Nephron progenitor cell (in vitro differentiated cells): ENCODE measurements at regions not wholly inside any gene's neighbourhood (a gene's known extent, or its start where the extent isn't known, plus 50 kb on each side); places are given as distances from the start of the nearest gene placed in this dataset.

Experiments
- DNase-seq: peaks from one replicate; pipeline ENCODE4 v3.0.0; 2021
- H3K27ac Mint-ChIP-seq: 2 replicates; pipeline ENCODE4 v1.8.0; 2021; ENCODE audit warnings: mild to moderate bottlenecking, moderate library complexity, mixed read lengths
- H3K27me3 Mint-ChIP-seq: 2 replicates; pipeline ENCODE4 v1.8.0; 2021; ENCODE audit warnings: mild to moderate bottlenecking, low read depth, mixed read lengths; ENCODE audit not compliant: poor library complexity
- H3K36me3 Mint-ChIP-seq: 2 replicates; pipeline ENCODE4 v1.8.0; 2021; ENCODE audit warnings: low read depth, mixed read lengths
- H3K4me1 Mint-ChIP-seq: 2 replicates; pipeline ENCODE4 v1.8.0; 2021; ENCODE audit warnings: mixed read lengths
- H3K4me3 Mint-ChIP-seq: 2 replicates; pipeline ENCODE4 v1.8.0; 2021; ENCODE audit warnings: mild to moderate bottlenecking, moderate library complexity, mixed read lengths
- H3K9me3 Mint-ChIP-seq: 2 replicates; pipeline ENCODE4 v1.8.0; 2021; ENCODE audit warnings: mild to moderate bottlenecking, moderate library complexity, mixed read lengths
- TF ChIP-seq, protein P1 (sequence below): fragments of 200-600 bp; sonication (generic); IDR thresholded peaks from 2 replicates; pipeline ENCODE4 v1.5.0; 2021; ENCODE audit warnings: antibody characterized with exemption

DNA sequence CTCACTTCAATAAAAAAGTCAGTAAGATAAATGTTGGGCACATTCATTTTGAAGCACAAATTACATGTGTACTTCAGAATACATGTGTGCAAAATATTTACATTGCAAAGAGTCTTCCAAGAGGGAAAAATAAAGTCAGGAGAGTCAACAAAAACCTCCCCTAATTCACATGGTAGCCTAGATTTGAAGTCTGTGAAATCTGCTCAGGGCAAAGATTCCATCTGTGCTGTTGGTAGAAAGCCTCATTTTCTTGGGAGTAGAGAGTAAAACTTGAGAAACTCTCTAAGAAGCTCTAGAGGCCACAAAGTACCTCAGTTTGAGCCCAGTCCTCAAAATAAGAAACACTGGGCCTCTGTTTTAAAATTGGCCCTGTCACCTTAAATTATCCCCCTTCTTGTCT, 303.4 kb downstream of the RAB28 start:
- TF ChIP-seq, protein P1, sequence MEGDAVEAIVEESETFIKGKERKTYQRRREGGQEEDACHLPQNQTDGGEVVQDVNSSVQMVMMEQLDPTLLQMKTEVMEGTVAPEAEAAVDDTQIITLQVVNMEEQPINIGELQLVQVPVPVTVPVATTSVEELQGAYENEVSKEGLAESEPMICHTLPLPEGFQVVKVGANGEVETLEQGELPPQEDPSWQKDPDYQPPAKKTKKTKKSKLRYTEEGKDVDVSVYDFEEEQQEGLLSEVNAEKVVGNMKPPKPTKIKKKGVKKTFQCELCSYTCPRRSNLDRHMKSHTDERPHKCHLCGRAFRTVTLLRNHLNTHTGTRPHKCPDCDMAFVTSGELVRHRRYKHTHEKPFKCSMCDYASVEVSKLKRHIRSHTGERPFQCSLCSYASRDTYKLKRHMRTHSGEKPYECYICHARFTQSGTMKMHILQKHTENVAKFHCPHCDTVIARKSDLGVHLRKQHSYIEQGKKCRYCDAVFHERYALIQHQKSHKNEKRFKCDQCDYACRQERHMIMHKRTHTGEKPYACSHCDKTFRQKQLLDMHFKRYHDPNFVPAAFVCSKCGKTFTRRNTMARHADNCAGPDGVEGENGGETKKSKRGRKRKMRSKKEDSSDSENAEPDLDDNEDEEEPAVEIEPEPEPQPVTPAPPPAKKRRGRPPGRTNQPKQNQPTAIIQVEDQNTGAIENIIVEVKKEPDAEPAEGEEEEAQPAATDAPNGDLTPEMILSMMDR: no peak
- peaks cover 41% of the 10 kb centered on the region for H3K4me1 Mint-ChIP-seq
- H3K27me3 Mint-ChIP-seq: no peaks in the 10 kb centered on the region
- H3K27ac Mint-ChIP-seq: no peak overlapping the region
- H3K36me3 Mint-ChIP-seq: no peaks in the 10 kb centered on the region
- DNase-seq: no peak
- H3K4me3 Mint-ChIP-seq: no peak overlapping the region
- peaks cover 5% of the 10 kb centered on the region for H3K9me3 Mint-ChIP-seq

DNA sequence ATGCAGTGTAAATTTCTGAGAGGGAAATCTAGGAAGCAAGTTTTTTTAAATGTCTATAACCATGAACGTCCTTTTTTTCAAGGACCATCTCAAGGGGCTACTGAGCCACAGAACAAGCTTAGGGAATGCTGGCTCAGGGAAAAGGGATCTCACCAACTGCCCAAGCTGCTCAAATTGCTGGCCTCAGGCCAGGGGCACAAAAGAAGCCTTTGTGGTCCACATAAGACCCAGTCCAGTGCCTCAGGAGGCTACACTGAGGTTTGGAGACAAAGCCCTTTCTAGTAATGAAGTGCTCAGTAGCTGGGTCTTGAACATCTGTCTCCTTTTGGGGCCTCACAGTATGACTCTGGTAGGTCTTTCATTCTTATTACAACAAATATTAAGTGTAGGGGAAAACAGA, 305.5 kb downstream of the RAB28 start:
- no peak for DNase-seq
- H3K9me3 Mint-ChIP-seq: no peaks in the 10 kb centered on the region
- no peak overlapping the region for H3K27ac Mint-ChIP-seq
- no peaks in the 10 kb centered on the region for H3K36me3 Mint-ChIP-seq
- H3K27me3 Mint-ChIP-seq: peaks cover 4% of the 10 kb centered on the region
- TF ChIP-seq, protein P1: no peak
- H3K4me1 Mint-ChIP-seq: peaks cover 61% of the 10 kb centered on the region
- no peak overlapping the region for H3K4me3 Mint-ChIP-seq

DNA sequence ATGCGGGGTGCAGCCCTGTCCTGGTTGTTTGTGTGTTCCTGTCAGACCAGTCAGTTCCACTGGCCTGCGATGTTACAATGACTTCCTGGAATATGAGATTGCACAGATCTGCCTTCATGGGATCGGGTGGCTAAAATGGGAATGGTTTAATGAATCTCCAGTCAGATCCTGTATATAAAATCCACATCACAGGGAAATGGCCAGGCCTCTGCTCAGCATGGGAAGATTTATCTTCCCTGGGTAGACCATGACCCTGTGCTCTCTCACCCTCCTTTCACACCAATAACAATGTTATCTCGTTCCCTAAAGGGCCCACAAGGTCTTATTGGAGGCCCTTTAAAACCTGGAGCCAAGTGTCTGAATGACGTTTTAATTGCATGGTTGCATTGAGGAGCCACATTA, 307.4 kb downstream of the RAB28 start:
- peak; percentile 16 for DNase-seq
- TF ChIP-seq, protein P1: no peak

DNA sequence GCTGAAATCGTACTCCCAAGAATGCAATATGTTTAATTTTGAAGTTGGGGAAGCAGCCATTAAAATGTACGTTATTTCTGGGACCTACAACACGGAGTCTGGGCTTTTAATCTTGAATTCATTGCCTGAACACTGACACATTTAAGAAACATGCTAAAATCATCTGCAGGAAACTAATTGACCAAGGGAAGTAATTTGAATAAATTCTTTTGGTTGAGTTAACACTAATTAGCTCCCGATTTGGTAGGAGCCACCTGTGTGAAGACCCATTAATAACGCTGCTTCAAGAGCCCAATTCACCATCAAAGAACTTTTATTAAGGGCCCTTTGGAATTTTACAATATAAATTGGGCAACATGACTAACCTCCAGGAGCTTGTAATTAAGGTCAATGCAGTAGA, 309.2 kb downstream of the RAB28 start:
- no peaks in the 10 kb centered on the region for H3K9me3 Mint-ChIP-seq
- H3K4me3 Mint-ChIP-seq: no peak overlapping the region
- H3K36me3 Mint-ChIP-seq: no peaks in the 10 kb centered on the region
- peaks cover 4% of the 10 kb centered on the region for H3K27me3 Mint-ChIP-seq
- no peak overlapping the region for H3K27ac Mint-ChIP-seq
- peaks cover 78% of the 10 kb centered on the region for H3K4me1 Mint-ChIP-seq
- TF ChIP-seq, protein P1: no peak
- no peak for DNase-seq

More for the DNA sequence above, 307.4 kb downstream of the RAB28 start:
- Mint-ChIP-seq H3K27ac (peak overlapping the region; percentile 86), H3K4me3 (peak overlapping the region; percentile 40), H3K27me3 (peaks cover 4% of the 10 kb centered on the region), H3K36me3 (no peaks in the 10 kb centered on the region), H3K4me1 (peaks cover 78% of the 10 kb centered on the region), H3K9me3 (no peaks in the 10 kb centered on the region)

DNA sequence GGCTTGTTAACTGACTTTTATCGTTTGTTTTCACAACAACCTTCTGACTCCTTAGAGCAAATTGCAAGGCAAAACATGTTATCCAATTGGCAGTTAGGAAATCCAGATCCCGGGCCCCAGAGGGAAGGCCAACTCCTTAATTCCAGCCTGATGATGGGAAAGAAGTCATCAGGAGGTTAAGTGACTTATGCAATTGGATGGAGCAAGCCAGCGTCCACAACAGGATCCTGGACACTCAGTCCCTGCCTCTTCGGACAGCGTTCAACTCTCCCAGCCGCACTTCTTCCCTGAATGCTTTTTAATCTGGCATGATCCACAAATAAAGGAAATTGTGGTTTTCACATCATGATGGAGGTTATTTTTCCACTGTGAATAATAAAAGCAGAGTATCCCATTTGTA, 310.1 kb downstream of the RAB28 start:
- no peak overlapping the region for H3K4me3 Mint-ChIP-seq
- DNase-seq: no peak
- H3K27me3 Mint-ChIP-seq: peaks cover 4% of the 10 kb centered on the region
- no peaks in the 10 kb centered on the region for H3K36me3 Mint-ChIP-seq
- peaks cover 82% of the 10 kb centered on the region for H3K4me1 Mint-ChIP-seq
- H3K9me3 Mint-ChIP-seq: no peaks in the 10 kb centered on the region
- H3K27ac Mint-ChIP-seq: no peak overlapping the region
- TF ChIP-seq, protein P1: no peak

DNA sequence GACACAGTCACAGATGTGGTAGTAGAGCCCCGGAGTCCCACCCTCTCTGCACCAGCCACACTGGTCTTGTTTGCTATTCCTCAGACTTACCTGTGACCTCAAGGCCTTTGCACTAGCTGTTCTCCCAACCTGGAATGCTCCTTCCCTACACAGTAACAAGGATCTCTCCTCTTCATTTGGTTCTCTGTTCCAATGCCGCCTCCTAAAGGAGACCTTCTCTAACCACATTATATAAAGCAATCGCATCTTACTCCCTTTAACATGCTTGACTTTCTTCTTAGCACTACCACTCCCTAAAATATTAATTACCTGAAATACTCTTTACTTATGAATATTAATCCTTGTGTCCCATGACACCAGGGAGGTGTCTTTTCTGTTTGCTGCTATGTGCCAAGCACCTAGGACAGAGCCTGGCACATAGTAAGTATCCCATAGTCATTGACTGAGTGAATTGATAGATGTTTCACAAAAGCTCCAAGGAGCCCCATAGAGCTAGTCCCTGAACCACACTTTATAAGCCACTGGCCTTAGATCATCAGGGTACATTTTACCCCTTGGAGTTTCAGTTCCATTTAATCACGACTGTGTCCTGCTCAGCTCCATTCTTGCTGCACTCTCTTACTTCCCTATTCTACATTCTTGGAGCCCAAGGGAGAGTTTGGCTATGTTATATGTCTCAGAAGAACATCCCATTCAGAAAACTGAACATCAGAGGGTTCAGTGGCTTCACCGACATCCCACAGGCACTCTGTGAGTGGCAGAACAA, 312.7 kb downstream of the RAB28 start:
- TF ChIP-seq, protein P1: no peak
- Mint-ChIP-seq H3K4me1 (peaks cover 64% of the 10 kb centered on the region), H3K27ac (no peak overlapping the region), H3K4me3 (no peak overlapping the region), H3K27me3 (peaks cover 4% of the 10 kb centered on the region), H3K9me3 (no peaks in the 10 kb centered on the region), H3K36me3 (no peaks in the 10 kb centered on the region)
- no peak for DNase-seq
